HG03175 (cell line): ENCODE measurements at regions not wholly inside any gene's neighbourhood (a gene's known extent, or its start where the extent isn't known, plus 50 kb on each side); places are given as distances from the start of the nearest gene placed in this dataset.
"Not testable (repeated sequence)": the region's sequence is repeated elsewhere in the genome, so short reads cannot be mapped to it uniquely, and the experiment has no call there.

Experiments used
- ATAC-seq: cut with Tn5 transposase; IDR thresholded peaks from one replicate; pipeline ENCODE4 v1.9.1; 2021; ENCODE audit warnings: mild to moderate bottlenecking, moderate library complexity; ENCODE audit not compliant: unreplicated experiment

DNA sequence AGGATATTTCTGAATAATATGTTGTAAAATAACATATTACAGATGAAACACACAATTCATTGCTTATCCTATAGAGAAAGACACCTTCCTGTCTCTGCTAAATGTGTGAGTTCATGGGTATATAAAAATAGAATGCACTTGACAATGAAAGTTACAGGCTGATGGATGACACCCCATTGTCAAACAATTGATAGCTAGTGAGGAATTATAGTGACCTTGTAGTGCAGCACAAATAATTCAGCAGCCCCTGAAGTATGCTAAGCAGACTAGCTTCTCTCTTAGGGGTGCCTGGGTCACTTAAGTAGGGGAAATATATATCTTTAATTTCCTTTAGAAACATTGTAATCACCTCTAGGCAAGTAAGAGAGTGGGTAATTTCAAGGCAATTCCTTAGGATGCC is 826.2 kb downstream of the CDH8 start:
- no peak for ATAC-seq

- no peak for ATAC-seq
Measured at GRCh38 chr16:61195006-61195405, 841.2 kb downstream of the CDH8 start.

DNA sequence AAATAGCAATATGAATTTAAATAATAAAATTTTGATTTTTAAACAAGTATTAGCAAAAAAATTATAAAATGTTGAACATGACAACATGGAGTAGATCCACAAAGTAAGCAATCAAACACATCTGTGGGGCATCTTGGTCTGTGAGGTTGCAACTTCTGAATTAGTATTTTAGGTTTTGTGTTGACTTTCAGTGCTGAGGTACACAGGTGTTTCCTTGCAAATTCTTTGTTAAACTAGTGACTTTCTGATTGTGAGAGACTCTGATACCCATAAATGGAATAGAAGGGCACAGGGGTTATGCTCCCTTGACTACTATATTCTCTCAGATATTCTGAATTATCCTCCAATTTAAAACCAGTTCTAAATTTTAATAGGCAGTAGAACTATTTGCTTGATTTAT is 841.7 kb downstream of the CDH8 start:
- no peak for ATAC-seq

- no peak for ATAC-seq
Measured at GRCh38 chr16:61182391-61182790, 853.8 kb downstream of the CDH8 start.

GRCh38 chr16:61181982-61182381 is 854.3 kb downstream of the CDH8 start:
- ATAC-seq: no peak

DNA sequence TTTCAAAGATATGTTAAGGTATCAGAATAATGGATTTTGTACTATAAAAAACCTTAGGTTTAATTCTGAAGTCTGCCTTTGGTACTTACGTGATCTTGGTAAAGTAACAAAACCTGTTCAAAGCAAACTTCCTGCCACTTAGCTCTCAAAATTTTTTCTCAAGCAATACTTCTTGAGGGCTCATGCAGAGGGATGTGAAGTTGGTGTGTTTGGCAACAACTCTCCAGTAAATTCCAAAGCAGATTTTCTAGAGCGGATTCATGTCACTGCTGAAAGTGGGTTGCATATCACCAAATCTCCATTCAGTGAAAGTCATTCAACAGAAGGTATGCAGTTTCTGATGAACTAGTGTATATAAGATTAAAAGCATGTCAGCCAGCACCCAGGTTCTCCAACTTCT is 856.7 kb downstream of the CDH8 start:
- no peak for ATAC-seq

DNA sequence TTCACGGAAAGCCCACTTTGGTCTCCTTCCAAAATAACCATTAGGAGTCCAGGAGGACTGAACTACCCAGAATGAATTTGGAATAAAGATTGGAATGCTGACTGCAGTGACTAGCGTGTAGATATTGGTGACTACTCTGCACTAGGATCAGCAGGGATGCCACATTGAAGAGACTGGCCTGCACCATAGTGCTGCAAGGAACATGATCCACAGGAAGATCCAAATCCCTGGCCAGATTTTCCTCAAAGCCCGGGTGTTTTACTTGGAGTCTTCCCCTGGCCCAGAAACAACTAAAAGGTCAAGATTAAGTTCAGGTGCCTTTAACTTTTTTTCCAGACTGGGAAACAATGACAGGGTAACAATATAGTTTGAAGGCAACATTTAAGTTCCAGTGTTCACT is 870.4 kb downstream of the CDH8 start:
- no peak for ATAC-seq

DNA sequence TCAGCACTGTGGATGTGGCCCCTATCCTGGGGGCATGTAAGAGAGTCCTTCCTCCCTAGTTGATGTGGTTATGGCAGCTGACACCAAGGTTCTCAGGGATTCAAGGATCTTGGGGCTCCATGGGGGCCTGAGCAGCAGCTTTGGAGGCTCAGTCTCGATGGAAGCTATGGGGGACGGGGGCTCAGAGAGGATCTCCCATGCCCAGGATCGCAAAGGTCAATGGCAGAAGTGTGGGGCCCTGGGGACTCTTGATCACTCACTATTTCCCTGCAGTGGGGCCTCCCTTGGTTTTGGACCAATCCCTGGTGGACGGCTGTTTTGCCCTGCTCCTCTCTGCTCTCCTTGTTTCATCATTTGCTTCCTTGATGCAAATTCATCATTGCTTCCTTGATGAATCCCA is 885.9 kb downstream of the CDH8 start:
- ATAC-seq: no peak

GRCh38 chr16:61149709-61150108 is 886.5 kb downstream of the CDH8 start:
- no peak for ATAC-seq

- no peak for ATAC-seq
Measured at GRCh38 chr16:61148930-61149329, 887.3 kb downstream of the CDH8 start.

GRCh38 chr16:61146429-61146828 is 889.8 kb downstream of the CDH8 start:
- ATAC-seq: no peak

DNA sequence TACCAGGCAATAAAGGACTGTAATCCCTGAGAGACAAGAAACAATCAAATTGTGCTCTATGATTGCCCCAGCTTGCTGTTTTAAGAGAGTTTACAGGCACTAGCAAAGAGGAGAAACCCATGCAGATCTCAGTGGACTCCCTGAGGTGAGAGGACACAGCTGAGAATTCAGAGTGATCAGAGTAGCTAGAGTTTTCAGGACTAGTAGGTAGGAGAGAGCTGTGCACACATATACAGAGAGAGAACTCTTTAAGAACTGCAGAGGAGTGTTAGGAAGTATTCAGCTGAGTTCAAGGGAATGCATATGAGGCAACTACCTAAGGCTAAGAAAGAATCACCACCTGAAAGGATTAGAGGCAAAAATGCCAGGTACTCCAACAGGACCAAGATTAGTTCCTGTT is 904.8 kb downstream of the CDH8 start:
- ATAC-seq: no peak

DNA sequence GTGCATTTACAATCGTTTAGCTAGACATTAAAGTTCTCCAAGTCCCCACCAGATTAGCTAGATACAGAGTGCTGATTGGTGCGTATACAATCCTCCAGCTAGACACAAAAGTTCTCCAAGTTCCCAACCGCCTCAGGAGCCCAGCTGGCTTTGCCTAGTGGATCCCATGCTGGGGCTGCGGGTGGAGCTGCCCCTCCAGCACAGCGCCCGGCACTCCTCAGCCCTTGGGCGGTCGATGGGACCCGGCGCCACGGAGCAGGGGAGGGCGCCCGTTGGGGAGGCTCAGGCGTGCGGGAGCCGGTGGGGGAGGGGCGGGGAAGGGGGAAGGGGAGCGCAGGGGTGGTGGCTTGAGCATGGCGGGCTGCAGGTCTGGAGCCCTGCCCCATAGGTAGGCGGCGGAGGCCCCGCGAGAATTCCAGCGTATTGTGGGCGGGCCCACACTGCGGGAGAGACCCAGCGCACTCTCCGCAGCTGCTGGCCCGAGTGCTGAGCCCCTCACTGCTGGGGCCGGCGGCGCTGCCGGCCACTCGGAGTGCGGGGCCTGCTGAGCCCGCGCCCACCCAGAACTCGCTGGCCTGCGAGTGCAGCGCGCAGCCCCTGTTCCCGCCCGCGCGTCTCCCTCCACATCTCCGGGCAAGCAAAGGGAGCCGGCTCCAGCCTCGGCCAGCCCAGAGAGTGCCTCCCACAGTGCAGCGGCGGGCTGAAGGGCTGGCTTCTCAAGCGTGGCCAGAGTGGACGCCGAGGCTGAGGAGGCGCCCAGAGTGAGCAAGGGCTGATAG is 907.5 kb downstream of the CDH8 start:
- ATAC-seq: no peak

DNA sequence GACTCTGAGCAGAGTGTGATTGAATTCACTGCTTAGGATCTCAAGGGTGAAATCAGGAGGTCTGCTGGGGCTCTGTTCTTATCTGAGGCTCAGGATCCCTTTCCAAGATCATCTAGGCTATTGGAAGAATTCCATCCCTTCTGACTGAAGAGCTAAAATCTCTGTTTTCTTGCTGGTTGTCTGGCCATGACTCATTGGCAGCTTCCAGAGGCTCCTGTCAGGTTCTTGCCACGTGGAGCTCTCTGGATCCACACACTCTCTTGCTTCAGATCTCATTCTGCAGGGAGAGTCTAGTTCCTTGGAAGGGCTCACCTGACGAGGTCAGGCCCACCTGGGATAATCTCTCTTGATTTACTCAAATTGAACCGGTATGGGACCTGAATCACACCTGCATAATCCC is 930.7 kb downstream of the CDH8 start:
- no peak for ATAC-seq

DNA sequence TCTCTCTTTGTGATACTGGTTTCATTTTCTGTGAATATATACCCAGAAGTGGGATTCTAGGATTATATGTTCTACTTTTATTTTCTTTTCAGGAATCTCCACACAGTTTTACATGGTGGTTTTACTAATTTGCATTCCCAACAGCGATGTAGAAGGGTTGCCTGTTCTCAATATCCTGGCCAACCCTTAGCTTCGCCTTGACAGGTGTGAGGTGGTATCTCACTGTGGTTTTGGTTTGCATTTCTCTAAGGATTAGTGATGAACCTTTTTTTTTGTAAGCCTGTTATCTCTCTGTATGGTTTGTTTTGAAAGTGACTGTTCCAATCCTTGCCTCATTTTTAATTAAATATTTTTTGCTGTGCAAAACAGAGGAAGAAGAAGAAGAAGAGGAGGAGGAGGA is 937.7 kb downstream of the CDH8 start:
- ATAC-seq: no peak

GRCh38 chr16:61091300-61091699 is 944.9 kb downstream of the CDH8 start:
- not testable (repeated sequence) for ATAC-seq

DNA sequence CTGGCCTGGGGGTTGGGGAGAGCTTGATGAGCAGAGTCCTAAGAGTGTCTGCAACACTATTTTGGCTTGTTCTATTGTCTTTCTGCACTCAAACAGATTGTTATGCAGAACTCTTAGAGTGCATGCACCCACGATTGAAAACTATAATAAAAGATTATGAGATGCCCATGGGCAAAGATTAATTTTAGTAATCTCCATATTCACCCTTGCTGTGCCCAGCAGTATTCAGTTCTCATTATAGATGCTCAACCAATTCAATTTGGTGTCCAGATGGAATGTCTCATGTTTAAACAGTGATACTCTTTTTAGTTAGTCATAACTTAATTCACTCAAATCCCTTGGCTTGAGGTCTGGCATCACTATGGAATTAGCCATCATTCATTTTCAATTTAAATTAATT is 952.5 kb downstream of the CDH8 start:
- no peak for ATAC-seq

DNA sequence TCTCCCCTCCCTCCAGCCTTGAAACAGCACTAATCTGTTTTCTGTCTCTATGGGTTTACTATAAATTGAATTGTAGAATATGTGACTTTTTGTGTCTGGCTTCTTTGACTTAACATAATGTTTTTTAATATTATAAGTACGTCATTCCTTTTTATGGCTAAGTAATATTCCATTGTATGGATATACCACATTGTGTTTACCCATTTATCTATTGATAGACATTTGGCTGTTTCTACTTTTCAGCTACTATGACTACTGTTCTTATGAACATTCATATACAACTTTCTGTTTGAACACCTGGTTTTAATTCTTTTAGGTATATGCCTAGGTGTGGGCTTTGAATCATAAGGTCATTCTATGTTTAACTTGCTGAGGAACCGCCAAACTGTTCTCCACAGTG is 961.9 kb downstream of the CDH8 start:
- ATAC-seq: no peak

GRCh38 chr16:61057635-61058034 is 978.6 kb downstream of the CDH8 start:
- ATAC-seq: no peak

DNA sequence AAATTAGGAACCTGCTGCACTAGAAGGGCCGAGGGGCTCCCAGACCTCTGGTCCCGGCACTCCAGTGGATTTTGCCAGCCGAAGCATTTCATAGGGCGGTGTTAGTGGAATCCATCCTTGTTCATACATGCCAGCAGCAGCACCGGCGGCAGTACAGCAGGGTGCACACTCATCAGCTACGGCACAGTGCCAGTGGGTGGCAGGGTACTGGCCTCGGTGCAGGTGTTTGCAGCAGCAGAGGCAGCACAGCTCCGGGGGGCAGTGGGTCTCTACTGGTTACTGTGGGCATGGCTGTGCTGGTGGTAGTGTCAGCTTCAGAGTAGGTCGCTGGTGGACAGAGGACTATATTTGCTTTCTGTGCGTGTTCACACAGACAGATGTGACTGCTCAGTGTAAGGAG is 985.7 kb downstream of the CDH8 start:
- no peak for ATAC-seq

GRCh38 chr16:61045931-61046330 is 990.3 kb downstream of the CDH8 start:
- no peak for ATAC-seq

GRCh38 chr16:61042737-61043136 is 993.5 kb downstream of the CDH8 start:
- no peak for ATAC-seq

DNA sequence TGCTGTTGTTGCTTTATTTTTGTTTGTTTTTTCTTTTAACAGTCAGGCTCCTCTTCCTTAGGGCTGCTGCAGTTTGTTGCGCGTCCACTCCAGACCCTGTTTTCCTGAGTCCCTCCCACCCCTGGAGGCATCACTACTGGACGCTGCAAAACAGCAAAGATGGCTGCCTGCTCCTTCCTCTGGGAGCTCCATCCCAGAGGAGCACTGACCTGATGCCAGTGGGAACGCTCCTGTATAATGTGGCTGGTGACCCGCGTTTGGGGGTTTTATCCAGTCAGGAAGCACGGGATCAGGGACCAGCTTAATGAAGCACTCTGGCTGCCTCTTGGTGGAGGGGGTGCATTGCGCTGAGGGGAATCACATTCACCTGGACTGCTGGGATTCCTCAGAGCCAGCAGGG is 1005.6 kb downstream of the CDH8 start:
- no peak for ATAC-seq
